ENCODE measurements at regions not wholly inside any gene's neighbourhood (a gene's known extent, or its start where the extent isn't known, plus 50 kb on each side); places are given as distances from the start of the nearest gene placed in this dataset.

DNA sequence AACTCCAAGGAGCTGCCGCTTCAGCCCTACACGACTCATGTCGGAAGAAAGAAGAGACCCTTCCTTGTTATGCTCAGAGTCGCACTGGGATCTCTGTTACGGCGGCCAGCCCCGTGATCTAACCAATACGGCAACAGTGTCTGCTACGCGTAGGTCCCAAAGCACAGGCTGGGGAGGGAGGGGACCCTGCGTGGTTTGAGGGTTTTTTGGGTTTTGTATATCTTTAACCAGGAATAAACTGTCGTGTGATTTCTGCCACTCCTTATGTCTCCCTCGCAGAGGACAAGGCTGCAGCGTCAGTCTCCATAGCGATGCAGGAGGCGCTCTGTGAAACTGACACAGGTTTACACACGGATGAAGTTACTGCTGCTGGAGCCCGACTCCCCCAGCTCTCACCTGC is 60.0 kb upstream of the DIO3 start:
- Histone ChIP-seq H3K79me2 (ENCODE audit: insufficient read depth, low read length) (no peaks in the 10 kb centered on the region), H4K20me1 (ENCODE audit: insufficient read depth) (no peaks in the 10 kb centered on the region), H3K9me2 (ENCODE audit: insufficient read depth) (no peaks in the 10 kb centered on the region), H3K4me3 (replicated peaks in 1 of 2; ENCODE audit: low read depth in 1 of 2, low read length in 2 of 2) (no peak overlapping the region), H3K27me3 (ENCODE audit: insufficient read depth, low read length) (no peaks in the 10 kb centered on the region), H3K27ac (ENCODE audit: low read depth, low read length) (no peak overlapping the region), H3K9me3 (ENCODE audit: control insufficient read depth in 1 of 2, insufficient read depth in 1 of 2, low read depth in 1 of 2, low read length in 2 of 2) (no peaks in the 10 kb centered on the region), H3K9ac (ENCODE audit: low read length) (no peak overlapping the region), H3K4me1 (ENCODE audit: control insufficient read depth in 1 of 2, insufficient read depth in 2 of 2, low read length in 2 of 2) (no peaks in the 10 kb centered on the region), H2AFZ (ENCODE audit: low read depth, low read length, poor library complexity, severe bottlenecking) (no peak overlapping the region), H3K4me2 (ENCODE audit: low read length) (no peak overlapping the region), H3K36me3 (ENCODE audit: control insufficient read depth in 1 of 2, insufficient read depth in 2 of 2, low read length in 2 of 2) (no peaks in the 10 kb centered on the region)
- POLR2A ChIA-PET: no interaction called here
- no TSS peak for BruUV-seq (replicated peaks)
- CTCF ChIA-PET: no interaction called here
- intact Hi-C loops (cut with micrococcal nuclease): no loop called here
- TF ChIP-seq POLR2AphosphoS5 (IDR thresholded peaks at IDR 0.05; ENCODE audit: low read depth, low read length): no peak
- TF ChIP-seq ATF3 (IDR thresholded peaks at IDR 0.05): no peak
- no peak for TF ChIP-seq SIN3A (IDR thresholded peaks at IDR 0.05; ENCODE audit: low read depth)
- no peak for TF ChIP-seq FOSL1 (IDR thresholded peaks at IDR 0.05; ENCODE audit: low read depth)
- no peak for TF ChIP-seq SRF (IDR thresholded peaks at IDR 0.05; ENCODE audit: low read depth)
- TF ChIP-seq YY1 (IDR thresholded peaks at IDR 0.05; ENCODE audit: extremely low read depth, insufficient replicate concordance, low read depth, low read length): no peak
- TF ChIP-seq EZH2phosphoT487 (IDR thresholded peaks at IDR 0.05; ENCODE audit: borderline replicate concordance): no peak
- no peak for TF ChIP-seq JUND (IDR thresholded peaks at IDR 0.05)
- TF ChIP-seq REST (IDR thresholded peaks at IDR 0.05; ENCODE audit: low read depth): no peak
- TF ChIP-seq, protein P1, sequence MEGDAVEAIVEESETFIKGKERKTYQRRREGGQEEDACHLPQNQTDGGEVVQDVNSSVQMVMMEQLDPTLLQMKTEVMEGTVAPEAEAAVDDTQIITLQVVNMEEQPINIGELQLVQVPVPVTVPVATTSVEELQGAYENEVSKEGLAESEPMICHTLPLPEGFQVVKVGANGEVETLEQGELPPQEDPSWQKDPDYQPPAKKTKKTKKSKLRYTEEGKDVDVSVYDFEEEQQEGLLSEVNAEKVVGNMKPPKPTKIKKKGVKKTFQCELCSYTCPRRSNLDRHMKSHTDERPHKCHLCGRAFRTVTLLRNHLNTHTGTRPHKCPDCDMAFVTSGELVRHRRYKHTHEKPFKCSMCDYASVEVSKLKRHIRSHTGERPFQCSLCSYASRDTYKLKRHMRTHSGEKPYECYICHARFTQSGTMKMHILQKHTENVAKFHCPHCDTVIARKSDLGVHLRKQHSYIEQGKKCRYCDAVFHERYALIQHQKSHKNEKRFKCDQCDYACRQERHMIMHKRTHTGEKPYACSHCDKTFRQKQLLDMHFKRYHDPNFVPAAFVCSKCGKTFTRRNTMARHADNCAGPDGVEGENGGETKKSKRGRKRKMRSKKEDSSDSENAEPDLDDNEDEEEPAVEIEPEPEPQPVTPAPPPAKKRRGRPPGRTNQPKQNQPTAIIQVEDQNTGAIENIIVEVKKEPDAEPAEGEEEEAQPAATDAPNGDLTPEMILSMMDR (IDR thresholded peaks at IDR 0.05 in 2 of 3, conservative IDR thresholded peaks at IDR 0.05 in 1 of 3; ENCODE audit: borderline replicate concordance in 1 of 3, insufficient read depth in 1 of 3, low read depth in 2 of 3, low read length in 2 of 3): no peak
- no peak for TF ChIP-seq EGR1 (IDR thresholded peaks at IDR 0.05; ENCODE audit: low read depth)
- no peak for TF ChIP-seq TCF7L2 (IDR thresholded peaks at IDR 0.05; ENCODE audit: borderline replicate concordance, extremely low read depth, insufficient read depth, insufficient read length)
- no peak for TF ChIP-seq POLR2A (IDR thresholded peaks at IDR 0.05; ENCODE audit: borderline replicate concordance, extremely low read depth, insufficient read depth, insufficient read length)
- no peak for TF ChIP-seq ELF1 (IDR thresholded peaks at IDR 0.05; ENCODE audit: borderline replicate concordance, low read depth)
- no peak for TF ChIP-seq EZH2 (IDR thresholded peaks at IDR 0.05)
- DNase-seq (ENCODE audit: low read depth, low spot score): no peak
- RAD21 ChIA-PET (ENCODE audit: low non-redundant PET in 1 of 2, low total read pairs in 2 of 2, uncharacterized antibody in 2 of 2, unreplicated experiment in 2 of 2): no interaction called here
- ATAC-seq: no peak
